ENCODE measurements at regions not wholly inside any gene's neighbourhood (a gene's known extent, or its start where the extent isn't known, plus 50 kb on each side); places are given as distances from the start of the nearest gene placed in this dataset.

GRCh38 chr14:22059201-22059600, 385.6 kb upstream of the OR4E1 start:
- TF ChIP-seq CTCF (IDR thresholded peaks at IDR 0.05 in 8 of 11, conservative IDR thresholded peaks at IDR 0.05 in 3 of 11) (no peak), POLR2A (IDR thresholded peaks at IDR 0.05) (no peak), POLR2AphosphoS5 (IDR thresholded peaks at IDR 0.05) (no peak)
